OCI-LY7 (cell line): ENCODE measurements at regions not wholly inside any gene's neighbourhood (a gene's known extent, or its start where the extent isn't known, plus 50 kb on each side); places are given as distances from the start of the nearest gene placed in this dataset.

Source experiments
- BruUV-seq: library from RNA; stranded (reverse); fragments of 400-500 nt; replicated peaks from 2 replicates; lab custom pipeline; 2021; lab: Mats Ljungman, UMichigan
- CTCF ChIA-PET: fragments of 300-600 bp; sonication (Branson Sonifier 250); formaldehyde crosslinking; loops from one replicate; lab custom pipeline; 2022; ENCODE audit warnings: antibody characterized with exemption; ENCODE audit not compliant: unreplicated experiment; lab: Charles Lee
- POLR2A ChIA-PET: fragments of 300-600 bp; sonication (Branson Sonifier 250); formaldehyde crosslinking; loops from one replicate; lab custom pipeline; 2022; ENCODE audit warnings: antibody characterized with exemption; lab: Charles Lee
- DNase-seq: peaks from one replicate; pipeline ENCODE4 v3.0.0-alpha.2; 2015; ENCODE audit warnings: low spot score
- H2AFZ ChIP-seq: fragments of 200-600 bp; sonication (generic), shearing (Covaris generic); 2 replicates; pipeline ENCODE4 v1.6.1; 2014; ENCODE audit warnings: mild to moderate bottlenecking, antibody characterized with exemption, low read length, moderate library complexity
- H3K27ac ChIP-seq: fragments of 200-600 bp; sonication (generic); 2 replicates; pipeline ENCODE4 v1.5.1; 2014; ENCODE audit warnings: mixed run types, low read depth, mild to moderate bottlenecking, moderate library complexity, low read length, inconsistent platforms; ENCODE audit not compliant: poor library complexity, severe bottlenecking
- H3K36me3 ChIP-seq: fragments of 200-600 bp; sonication (generic); 2 replicates; pipeline ENCODE4 v1.6.1; 2014; ENCODE audit warnings: mild to moderate bottlenecking, antibody characterized with exemption, low read length, moderate library complexity, mixed read lengths; ENCODE audit not compliant: insufficient read depth
- H3K4me1 ChIP-seq: fragments of 200-600 bp; sonication (generic); 2 replicates; pipeline ENCODE4 v1.5.1; 2014; ENCODE audit warnings: mild to moderate bottlenecking, low read length; ENCODE audit not compliant: insufficient read depth, poor library complexity, severe bottlenecking
- H3K4me2 ChIP-seq: fragments of 200-600 bp; sonication (generic); 2 replicates; pipeline ENCODE4 v1.6.1; 2014; ENCODE audit warnings: mild to moderate bottlenecking, low read length
- H3K4me3 ChIP-seq: fragments of 200-600 bp; sonication (generic); 2 replicates; pipeline ENCODE4 v1.5.1; 2014; ENCODE audit warnings: mild to moderate bottlenecking, low read depth, low read length; ENCODE audit not compliant: poor library complexity, severe bottlenecking
- H3K79me2 ChIP-seq: fragments of 200-600 bp; sonication (generic); 2 replicates; pipeline ENCODE4 v1.6.1; 2016; ENCODE audit warnings: low read depth, mild to moderate bottlenecking, low read length, moderate library complexity, mixed read lengths; ENCODE audit not compliant: insufficient read depth
- H3K9me2 ChIP-seq: fragments of 200-600 bp; sonication (generic); 2 replicates; pipeline ENCODE4 v1.6.1; 2016; ENCODE audit warnings: mild to moderate bottlenecking, low read length, mixed read lengths; ENCODE audit not compliant: insufficient read depth
- H3K9me3 ChIP-seq: fragments of 200-600 bp; sonication (generic); 2 replicates; pipeline ENCODE4 v1.6.1; 2014; ENCODE audit warnings: mild to moderate bottlenecking, mixed run types, low read length, mixed read lengths
- H4K20me1 ChIP-seq: fragments of 200-600 bp; sonication (generic); 2 replicates; pipeline ENCODE4 v1.6.1; 2014; ENCODE audit warnings: mild to moderate bottlenecking, antibody characterized with exemption, low read length, moderate library complexity, mixed read lengths; ENCODE audit not compliant: insufficient read depth
- CTCF ChIP-seq: fragments of 200-600 bp; sonication (generic); conservative IDR thresholded peaks from 2 replicates; pipeline ENCODE4 v1.5.1; 2014; ENCODE audit warnings: mild to moderate bottlenecking, antibody characterized with exemption, low read length, moderate library complexity, mixed read lengths
- EZH2phosphoT487 ChIP-seq: fragments of 200-600 bp; sonication (generic); IDR thresholded peaks from 2 replicates; pipeline ENCODE4 v1.6.1; 2018; ENCODE audit warnings: low read depth, borderline replicate concordance, mild to moderate bottlenecking, mixed run types, antibody characterized with exemption, low read length, moderate library complexity, mixed read lengths
- intact Hi-C: fragments of 100-400 bp; cut with micrococcal nuclease; formaldehyde crosslinking; loops from one replicate; pipeline ENCODE4 v1.10.0; 2022; ENCODE audit not compliant: unreplicated experiment

- DNase-seq, result no peak
- ChIA-PET CTCF (no interaction called here), POLR2A (interaction anchor here (0.6 kb wide), 1 partner anchor 422 kb away, joined by 3 read pairs; no protein-coding TSS in a partner anchor)
- Histone ChIP-seq H3K4me3 (no peak overlapping the region), H3K9me3 (no peaks in the 10 kb centered on the region), H3K4me2 (no peak overlapping the region), H3K9me2 (no peaks in the 10 kb centered on the region), H3K79me2 (no peaks in the 10 kb centered on the region), H3K36me3 (no peaks in the 10 kb centered on the region), H4K20me1 (no peaks in the 10 kb centered on the region), H3K4me1 (no peaks in the 10 kb centered on the region), H3K27ac (no peak overlapping the region), H2AFZ (no peak overlapping the region)
- TF ChIP-seq EZH2phosphoT487 (no peak), CTCF (no peak)
- intact Hi-C loops, result no loop called here
- no TSS peak for BruUV-seq
These were observed 393.3 kb downstream of the C6orf118 start for GRCh38 chr6:164916087-164916486.

- no peak overlapping the region for H3K4me2 ChIP-seq
- BruUV-seq, result no TSS peak
- no peak overlapping the region for H3K27ac ChIP-seq
- TF ChIP-seq EZH2phosphoT487 (no peak), CTCF (no peak)
- H3K9me3 ChIP-seq, result no peaks in the 10 kb centered on the region
- no peak overlapping the region for H2AFZ ChIP-seq
- no peaks in the 10 kb centered on the region for H3K4me1 ChIP-seq
- no peaks in the 10 kb centered on the region for H3K79me2 ChIP-seq
- H3K4me3 ChIP-seq, result no peak overlapping the region
- H3K36me3 ChIP-seq, result no peaks in the 10 kb centered on the region
- no peak for DNase-seq
- no peaks in the 10 kb centered on the region for H3K9me2 ChIP-seq
- ChIA-PET POLR2A (interaction anchor here (0.7 to 0.9 kb wide), 2 partner anchors 28 to 1093 kb away, joined by 3 to 14 read pairs; no protein-coding TSS in a partner anchor), CTCF (no interaction called here)
- intact Hi-C loops, result no loop called here
- H4K20me1 ChIP-seq, result no peaks in the 10 kb centered on the region
These were observed 397.4 kb downstream of the C6orf118 start for GRCh38 chr6:164911873-164912580.

GRCh38 chr6:164911151-164911550 is 398.3 kb downstream of the C6orf118 start:
- BruUV-seq, result no TSS peak
- H2AFZ ChIP-seq, result no peak overlapping the region
- H3K4me2 ChIP-seq, result no peak overlapping the region
- DNase-seq, result no peak
- intact Hi-C loops, result no loop called here
- no peaks in the 10 kb centered on the region for H3K79me2 ChIP-seq
- no peaks in the 10 kb centered on the region for H3K36me3 ChIP-seq
- H3K4me3 ChIP-seq, result no peak overlapping the region
- H3K9me3 ChIP-seq, result no peaks in the 10 kb centered on the region
- ChIA-PET POLR2A (interaction anchor here (0.5 to 0.9 kb wide), 6 partner anchors 12 to 1092 kb away, joined by 3 to 14 read pairs (median 3); no protein-coding TSS in a partner anchor), CTCF (no interaction called here)
- no peaks in the 10 kb centered on the region for H3K4me1 ChIP-seq
- no peaks in the 10 kb centered on the region for H4K20me1 ChIP-seq
- no peak overlapping the region for H3K27ac ChIP-seq
- no peak for TF ChIP-seq EZH2phosphoT487
- no peak for TF ChIP-seq CTCF
- no peaks in the 10 kb centered on the region for H3K9me2 ChIP-seq
